ENCODE measurements at regions not wholly inside any gene's neighbourhood (a gene's known extent, or its start where the extent isn't known, plus 50 kb on each side); places are given as distances from the start of the nearest gene placed in this dataset.

DNA sequence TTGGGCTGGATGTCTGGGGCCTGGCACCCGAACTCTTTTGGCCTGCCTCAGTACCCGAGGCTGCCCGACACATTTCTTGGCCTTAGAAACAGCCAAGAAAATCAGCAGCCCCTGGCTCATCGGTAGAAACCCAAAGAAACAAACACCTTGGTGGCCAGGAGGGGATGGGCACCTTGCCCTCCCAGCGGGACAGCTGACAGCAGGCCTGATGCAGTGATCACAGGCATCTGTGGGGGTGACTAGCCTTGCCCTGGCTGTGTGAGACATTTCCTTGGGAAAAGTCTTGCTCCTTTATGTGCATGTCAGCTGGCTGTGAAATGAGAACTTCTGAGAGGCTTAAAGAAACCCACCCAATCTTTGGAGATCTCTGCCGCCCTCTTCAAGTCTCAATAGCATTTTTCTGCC, 60.9 kb downstream of the SMIM38 start:
- CTCF ChIA-PET: no interaction called here

DNA sequence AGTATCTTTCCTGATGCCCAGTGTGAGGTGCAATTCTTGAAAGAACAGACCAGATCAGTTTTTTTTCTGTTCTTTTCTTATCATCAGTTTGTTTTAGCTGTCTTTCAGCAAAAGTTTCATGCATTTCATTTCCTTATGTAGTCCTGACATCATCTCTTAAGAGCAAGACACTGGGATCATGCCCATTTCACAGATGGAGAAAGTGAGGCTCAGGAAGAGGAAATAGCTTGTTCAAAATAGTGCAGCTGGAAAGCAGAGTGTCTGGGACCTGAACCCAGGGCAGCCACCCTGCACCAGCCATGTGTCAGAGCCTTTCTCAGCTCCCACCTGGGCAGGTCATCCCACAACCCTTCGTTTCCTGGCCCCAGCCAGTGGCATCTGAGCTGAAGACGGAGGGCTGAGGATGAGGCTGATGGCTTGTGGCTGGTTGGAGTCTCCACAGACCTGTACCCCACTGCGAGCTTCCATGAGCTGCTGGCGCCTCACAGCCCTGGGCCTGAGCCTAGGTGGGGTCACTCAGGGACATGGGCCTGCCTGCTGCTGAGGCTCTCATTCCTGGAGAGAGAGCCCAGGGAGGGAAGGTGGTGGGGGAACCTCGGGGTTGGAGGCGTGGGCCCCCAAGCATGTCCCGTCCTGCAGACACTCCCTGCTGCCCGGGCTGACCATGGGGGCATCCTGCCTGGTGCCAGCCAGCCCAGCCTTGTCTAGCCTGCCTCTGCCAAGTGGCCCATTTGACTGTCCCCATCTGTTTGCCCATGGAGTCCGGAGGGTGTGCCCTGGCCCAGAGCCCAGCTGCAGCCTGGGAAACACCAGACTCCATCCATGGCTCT, 61.8 kb downstream of the SMIM38 start:
- ChIA-PET POLR2A (no interaction called here), CTCF (no interaction called here)
- intact Hi-C loops (cut with micrococcal nuclease): no loop called here
- Mint-ChIP-seq H3K9me3 (no peaks in the 10 kb centered on the region), H3K4me3 (no peak overlapping the region), H3K36me3 (ENCODE audit: low read depth) (no peaks in the 10 kb centered on the region), H3K27ac (no peak overlapping the region), H3K27me3 (peaks cover 5% of the 10 kb centered on the region), H3K4me1 (ENCODE audit: low read depth) (peaks cover 11% of the 10 kb centered on the region)
- TF ChIP-seq, protein P1, sequence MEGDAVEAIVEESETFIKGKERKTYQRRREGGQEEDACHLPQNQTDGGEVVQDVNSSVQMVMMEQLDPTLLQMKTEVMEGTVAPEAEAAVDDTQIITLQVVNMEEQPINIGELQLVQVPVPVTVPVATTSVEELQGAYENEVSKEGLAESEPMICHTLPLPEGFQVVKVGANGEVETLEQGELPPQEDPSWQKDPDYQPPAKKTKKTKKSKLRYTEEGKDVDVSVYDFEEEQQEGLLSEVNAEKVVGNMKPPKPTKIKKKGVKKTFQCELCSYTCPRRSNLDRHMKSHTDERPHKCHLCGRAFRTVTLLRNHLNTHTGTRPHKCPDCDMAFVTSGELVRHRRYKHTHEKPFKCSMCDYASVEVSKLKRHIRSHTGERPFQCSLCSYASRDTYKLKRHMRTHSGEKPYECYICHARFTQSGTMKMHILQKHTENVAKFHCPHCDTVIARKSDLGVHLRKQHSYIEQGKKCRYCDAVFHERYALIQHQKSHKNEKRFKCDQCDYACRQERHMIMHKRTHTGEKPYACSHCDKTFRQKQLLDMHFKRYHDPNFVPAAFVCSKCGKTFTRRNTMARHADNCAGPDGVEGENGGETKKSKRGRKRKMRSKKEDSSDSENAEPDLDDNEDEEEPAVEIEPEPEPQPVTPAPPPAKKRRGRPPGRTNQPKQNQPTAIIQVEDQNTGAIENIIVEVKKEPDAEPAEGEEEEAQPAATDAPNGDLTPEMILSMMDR (IDR thresholded peaks at IDR 0.05): no peak
- DNase-seq (no peak), ATAC-seq (no peak)

More for the DNA sequence above, 60.9 kb downstream of the SMIM38 start:
- Mint-ChIP-seq H3K27ac (no peak overlapping the region), H3K4me1 (ENCODE audit: low read depth) (peaks cover 14% of the 10 kb centered on the region), H3K27me3 (peaks cover 14% of the 10 kb centered on the region), H3K4me3 (no peak overlapping the region), H3K36me3 (ENCODE audit: low read depth) (no peaks in the 10 kb centered on the region), H3K9me3 (no peaks in the 10 kb centered on the region)
- TF ChIP-seq, protein P1 (IDR thresholded peaks at IDR 0.05): no peak
- intact Hi-C loops (cut with micrococcal nuclease): no loop called here
- DNase-seq (no peak), ATAC-seq (no peak)
- POLR2A ChIA-PET: no interaction called here

DNA sequence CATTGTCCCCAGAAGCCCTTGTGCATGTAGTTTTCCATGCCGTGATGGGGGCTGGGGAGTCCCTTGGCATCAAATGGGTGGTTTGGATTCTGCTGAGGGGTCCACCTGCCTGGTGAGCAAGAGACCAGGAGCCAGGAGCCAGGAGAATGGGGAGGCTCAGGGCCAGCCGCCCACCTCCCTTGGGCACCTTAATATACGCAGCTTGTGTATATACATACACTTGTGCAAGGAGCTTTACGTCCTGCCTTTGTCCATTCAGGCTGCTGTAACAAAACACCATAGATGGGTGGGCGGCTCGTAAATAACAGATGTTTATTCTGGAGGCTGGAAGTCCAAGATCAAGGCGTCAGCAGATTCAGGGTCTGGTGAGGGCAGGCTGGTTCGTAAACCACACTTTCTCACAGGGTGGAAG, 62.5 kb downstream of the SMIM38 start:
- DNase-seq (no peak), ATAC-seq (no peak)
- ChIA-PET POLR2A (no interaction called here), CTCF (no interaction called here)
- no peak overlapping the region for H3K27ac Mint-ChIP-seq
- H3K9me3 Mint-ChIP-seq: no peaks in the 10 kb centered on the region
- intact Hi-C loops (cut with micrococcal nuclease): no loop called here
- TF ChIP-seq, protein P1 (IDR thresholded peaks at IDR 0.05): no peak
- no peak overlapping the region for H3K4me3 Mint-ChIP-seq
- peaks cover 5% of the 10 kb centered on the region for H3K4me1 Mint-ChIP-seq (ENCODE audit: low read depth)
- H3K27me3 Mint-ChIP-seq: no peaks in the 10 kb centered on the region
- no peaks in the 10 kb centered on the region for H3K36me3 Mint-ChIP-seq (ENCODE audit: low read depth)

DNA sequence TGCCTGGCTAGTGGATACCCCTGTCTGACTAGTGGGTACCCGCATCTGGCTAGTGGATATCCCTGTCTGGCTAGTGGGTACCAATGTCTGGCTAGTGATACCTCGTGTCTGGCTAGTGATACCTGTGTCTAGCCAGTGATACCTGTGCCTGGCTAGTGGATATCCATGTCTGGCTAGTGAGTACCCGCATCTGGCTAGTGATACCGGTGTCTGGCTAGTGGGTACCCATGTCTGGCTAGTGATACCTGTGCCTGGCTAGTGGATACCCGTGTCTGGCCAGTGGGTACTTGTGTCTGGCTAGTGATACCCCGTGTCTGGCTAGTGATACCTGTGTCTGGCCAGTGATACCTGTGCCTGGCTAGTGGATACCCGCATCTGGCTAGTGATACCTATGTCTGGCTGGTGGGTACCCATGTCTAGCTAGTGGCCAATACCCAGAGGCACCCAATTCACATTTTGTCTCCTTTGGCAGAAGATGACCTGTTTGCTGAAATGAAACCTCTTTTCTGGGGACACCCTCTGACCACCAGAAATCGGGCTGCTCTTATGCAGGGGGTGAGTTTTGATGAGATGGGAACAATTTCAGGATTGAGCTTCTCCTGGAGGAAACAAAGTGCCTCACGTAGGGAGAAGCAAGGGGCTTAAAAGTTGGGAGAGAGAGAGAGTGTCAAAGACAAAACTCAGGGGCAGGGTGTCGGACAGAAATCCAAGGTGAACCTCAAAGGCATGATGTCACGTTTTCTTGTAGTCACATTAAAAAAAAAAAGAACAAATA, 63.4 kb downstream of the SMIM38 start:
- DNase-seq: no peak
- no peak for ATAC-seq
- TF ChIP-seq, protein P1 (IDR thresholded peaks at IDR 0.05): no peak
- H3K27ac Mint-ChIP-seq: no peak overlapping the region
- no peaks in the 10 kb centered on the region for H3K9me3 Mint-ChIP-seq
- CTCF ChIA-PET: no interaction called here
- no peaks in the 10 kb centered on the region for H3K4me1 Mint-ChIP-seq (ENCODE audit: low read depth)
- POLR2A ChIA-PET: no interaction called here
- no peak overlapping the region for H3K4me3 Mint-ChIP-seq
- intact Hi-C loops (cut with micrococcal nuclease): no loop called here
- H3K27me3 Mint-ChIP-seq: no peaks in the 10 kb centered on the region
- H3K36me3 Mint-ChIP-seq (ENCODE audit: low read depth): no peaks in the 10 kb centered on the region

DNA sequence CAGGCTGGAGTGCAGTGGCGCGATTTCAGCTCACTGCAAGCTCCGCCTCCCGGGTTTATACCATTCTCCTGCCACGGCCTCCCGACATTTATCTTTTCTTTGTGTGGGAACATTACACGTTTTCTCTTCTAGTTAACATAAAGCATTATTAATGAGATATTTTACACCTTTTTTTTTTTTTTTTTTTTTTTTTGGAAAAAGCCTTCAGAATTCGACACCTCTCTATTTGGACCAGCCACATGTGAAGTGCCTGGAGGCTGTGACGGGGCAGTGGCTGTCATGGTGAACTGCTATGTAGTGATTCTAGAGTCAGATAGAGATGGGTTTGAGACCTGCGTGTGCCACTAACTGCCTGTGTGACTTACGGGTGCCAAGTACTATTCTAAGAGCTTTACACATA, 64.3 kb downstream of the SMIM38 start:
- no peak overlapping the region for H3K27ac Mint-ChIP-seq
- ATAC-seq: no peak
- no peaks in the 10 kb centered on the region for H3K27me3 Mint-ChIP-seq
- TF ChIP-seq, protein P1 (IDR thresholded peaks at IDR 0.05): no peak
- no peaks in the 10 kb centered on the region for H3K36me3 Mint-ChIP-seq (ENCODE audit: low read depth)
- DNase-seq: no peak
- no peaks in the 10 kb centered on the region for H3K4me1 Mint-ChIP-seq (ENCODE audit: low read depth)
- intact Hi-C loops (cut with micrococcal nuclease): no loop called here
- CTCF ChIA-PET: no interaction called here
- POLR2A ChIA-PET: no interaction called here
- H3K9me3 Mint-ChIP-seq: no peaks in the 10 kb centered on the region
- no peak overlapping the region for H3K4me3 Mint-ChIP-seq
